Colonic mucosa (tissue), 4 donors: ENCODE measurements at regions not wholly inside any gene's neighbourhood (a gene's known extent, or its start where the extent isn't known, plus 50 kb on each side); places are given as distances from the start of the nearest gene placed in this dataset.

ENCODE experiments used
- DNase-seq: peaks from one replicate; pipeline ENCODE4 v3.0.0-alpha.2; 2020
- H3K27ac ChIP-seq: fragments of 200-600 bp; one replicate; pipeline ENCODE4 v1.8.0; 2021
- H3K27me3 ChIP-seq: fragments of 200-600 bp; one replicate; pipeline ENCODE4 v1.8.0; 2021
- H3K36me3 ChIP-seq: fragments of 200-600 bp; one replicate; pipeline ENCODE4 v1.8.0; 2021
- H3K4me1 ChIP-seq: fragments of 200-600 bp; one replicate; pipeline ENCODE4 v1.8.0; 2021; ENCODE audit warnings: mild to moderate bottlenecking
- H3K4me3 ChIP-seq: fragments of 200-600 bp; one replicate; pipeline ENCODE4 v1.8.0; 2021
- H3K9ac ChIP-seq, 2 donors: one replicate each; pipeline ENCODE4 v1.7.0; 2013; ENCODE audit warnings: control low read depth in 2 of 2, low read depth in 2 of 2, low read length in 2 of 2
- H3K9me3 ChIP-seq: fragments of 200-600 bp; one replicate; pipeline ENCODE4 v1.8.0; 2021
- intact Hi-C: fragments of 100-400 bp; cut with DNase I; formaldehyde crosslinking; loops from one replicate; pipeline ENCODE4 v1.14.1; 2022
- TF ChIP-seq, protein P1 (sequence below): fragments of 200-600 bp; IDR thresholded peaks from one replicate; pipeline ENCODE4 v1.8.0; 2022; ENCODE audit warnings: antibody characterized with exemption, mild to moderate bottlenecking
- donor health status: healthy.
- donor health status: DM: no; HTN: no; CAD: no.
- donor health status: DM: no; HTN: no; CAD: no.

GRCh38 chr10:88170628-88171027, 307.2 kb downstream of the PTEN start:
- no peak overlapping the region for H3K4me3 ChIP-seq
- TF ChIP-seq, protein P1, sequence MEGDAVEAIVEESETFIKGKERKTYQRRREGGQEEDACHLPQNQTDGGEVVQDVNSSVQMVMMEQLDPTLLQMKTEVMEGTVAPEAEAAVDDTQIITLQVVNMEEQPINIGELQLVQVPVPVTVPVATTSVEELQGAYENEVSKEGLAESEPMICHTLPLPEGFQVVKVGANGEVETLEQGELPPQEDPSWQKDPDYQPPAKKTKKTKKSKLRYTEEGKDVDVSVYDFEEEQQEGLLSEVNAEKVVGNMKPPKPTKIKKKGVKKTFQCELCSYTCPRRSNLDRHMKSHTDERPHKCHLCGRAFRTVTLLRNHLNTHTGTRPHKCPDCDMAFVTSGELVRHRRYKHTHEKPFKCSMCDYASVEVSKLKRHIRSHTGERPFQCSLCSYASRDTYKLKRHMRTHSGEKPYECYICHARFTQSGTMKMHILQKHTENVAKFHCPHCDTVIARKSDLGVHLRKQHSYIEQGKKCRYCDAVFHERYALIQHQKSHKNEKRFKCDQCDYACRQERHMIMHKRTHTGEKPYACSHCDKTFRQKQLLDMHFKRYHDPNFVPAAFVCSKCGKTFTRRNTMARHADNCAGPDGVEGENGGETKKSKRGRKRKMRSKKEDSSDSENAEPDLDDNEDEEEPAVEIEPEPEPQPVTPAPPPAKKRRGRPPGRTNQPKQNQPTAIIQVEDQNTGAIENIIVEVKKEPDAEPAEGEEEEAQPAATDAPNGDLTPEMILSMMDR = no peak
- H3K4me1 ChIP-seq = no peaks in the 10 kb centered on the region
- H3K27ac ChIP-seq = no peak overlapping the region
- H3K9ac ChIP-seq = no peak overlapping the region
- intact Hi-C loops = no loop called here
- no peaks in the 10 kb centered on the region for H3K27me3 ChIP-seq
- H3K36me3 ChIP-seq = no peaks in the 10 kb centered on the region
- H3K9me3 ChIP-seq = no peaks in the 10 kb centered on the region
- DNase-seq = no peak

GRCh38 chr10:88172159-88172558, 308.7 kb downstream of the PTEN start:
- intact Hi-C loops = no loop called here
- H3K27ac ChIP-seq = no peak overlapping the region
- H3K27me3 ChIP-seq = no peaks in the 10 kb centered on the region
- no peaks in the 10 kb centered on the region for H3K9me3 ChIP-seq
- no peaks in the 10 kb centered on the region for H3K4me1 ChIP-seq
- no peak overlapping the region for H3K4me3 ChIP-seq
- H3K36me3 ChIP-seq = no peaks in the 10 kb centered on the region
- H3K9ac ChIP-seq = no peak overlapping the region
- TF ChIP-seq, protein P1 = no peak
- no peak for DNase-seq

GRCh38 chr10:88174391-88174790, 311.0 kb downstream of the PTEN start:
- Histone ChIP-seq H3K9ac (no peak overlapping the region), H3K4me1 (no peaks in the 10 kb centered on the region), H3K36me3 (no peaks in the 10 kb centered on the region), H3K4me3 (no peak overlapping the region), H3K27ac (no peak overlapping the region), H3K27me3 (no peaks in the 10 kb centered on the region), H3K9me3 (no peaks in the 10 kb centered on the region)
- intact Hi-C loops = no loop called here
- TF ChIP-seq, protein P1 = no peak
- no peak for DNase-seq

DNA sequence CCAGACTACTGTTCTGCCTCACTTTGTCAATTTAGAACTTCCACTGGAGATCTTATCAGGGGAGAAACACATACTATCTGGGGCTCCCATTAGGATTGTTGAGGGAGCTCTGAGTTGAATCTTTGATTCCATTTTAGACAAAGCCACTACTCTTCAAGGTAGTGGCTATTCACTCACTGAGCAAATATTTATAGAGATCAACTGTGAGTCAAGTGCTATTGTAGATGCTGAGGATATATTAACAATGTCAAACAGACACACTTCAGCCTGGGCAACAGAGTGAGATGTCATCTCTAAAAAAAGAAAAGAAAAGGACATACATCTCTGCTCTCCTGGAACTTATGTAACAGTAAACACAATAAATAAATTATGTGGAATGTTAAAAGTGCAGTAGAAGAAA, 315.3 kb downstream of the PTEN start:
- no peaks in the 10 kb centered on the region for H3K27me3 ChIP-seq
- no peak overlapping the region for H3K4me3 ChIP-seq
- DNase-seq = no peak
- intact Hi-C loops = no loop called here
- H3K27ac ChIP-seq = no peak overlapping the region
- no peaks in the 10 kb centered on the region for H3K4me1 ChIP-seq
- TF ChIP-seq, protein P1 = no peak
- no peaks in the 10 kb centered on the region for H3K36me3 ChIP-seq
- H3K9me3 ChIP-seq = no peaks in the 10 kb centered on the region
- H3K9ac ChIP-seq = no peak overlapping the region

DNA sequence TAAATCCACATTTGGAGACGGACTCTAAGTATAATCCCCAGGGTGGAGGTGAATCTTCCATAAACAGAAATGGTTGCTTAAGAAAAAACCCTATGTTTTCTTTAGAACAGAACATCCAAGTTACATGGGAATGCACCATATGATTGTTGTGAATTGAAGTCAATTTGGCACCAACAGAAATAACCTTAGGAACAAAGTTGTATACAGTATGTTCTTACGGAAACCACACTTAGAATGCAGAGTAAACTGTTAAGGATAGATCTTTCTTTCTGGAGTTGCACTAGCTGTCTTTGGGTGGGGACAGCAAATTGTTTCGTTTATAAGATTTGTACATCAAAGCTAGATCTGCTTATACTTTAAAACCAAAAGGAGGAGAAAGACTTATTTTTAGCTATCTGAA, 316.4 kb downstream of the PTEN start:
- H3K9ac ChIP-seq = no peak overlapping the region
- intact Hi-C loops = no loop called here
- no peaks in the 10 kb centered on the region for H3K36me3 ChIP-seq
- no peaks in the 10 kb centered on the region for H3K9me3 ChIP-seq
- H3K27me3 ChIP-seq = no peaks in the 10 kb centered on the region
- TF ChIP-seq, protein P1 = no peak
- H3K27ac ChIP-seq = no peak overlapping the region
- DNase-seq = no peak
- H3K4me1 ChIP-seq = no peaks in the 10 kb centered on the region
- H3K4me3 ChIP-seq = no peak overlapping the region
